Fibroblast of pulmonary artery (primary cell): ENCODE measurements at regions not wholly inside any gene's neighbourhood (a gene's known extent, or its start where the extent isn't known, plus 50 kb on each side); places are given as distances from the start of the nearest gene placed in this dataset.

Source experiments
- DNase-seq: peaks from one replicate; pipeline ENCODE4 v3.0.0-alpha.2; 2010; ENCODE audit warnings: low read depth
- H3K4me3 ChIP-seq: replicated peaks from 2 replicates; pipeline ENCODE4 v1.5.1; 2011; ENCODE audit warnings: low read depth, mild to moderate bottlenecking, control low read depth, low read length, moderate library complexity
- CTCF ChIP-seq: IDR thresholded peaks from 2 replicates; pipeline ENCODE4 v1.5.1; 2011; ENCODE audit warnings: mild to moderate bottlenecking, control low read depth, low read length, inconsistent platforms; ENCODE audit errors: missing control alignments

GRCh38 chr11:42013656-42014201, 554.3 kb upstream of the LRRC4C start:
- no peak for TF ChIP-seq CTCF
- no peak overlapping the region for H3K4me3 ChIP-seq
- DNase-seq, result no peak

DNA sequence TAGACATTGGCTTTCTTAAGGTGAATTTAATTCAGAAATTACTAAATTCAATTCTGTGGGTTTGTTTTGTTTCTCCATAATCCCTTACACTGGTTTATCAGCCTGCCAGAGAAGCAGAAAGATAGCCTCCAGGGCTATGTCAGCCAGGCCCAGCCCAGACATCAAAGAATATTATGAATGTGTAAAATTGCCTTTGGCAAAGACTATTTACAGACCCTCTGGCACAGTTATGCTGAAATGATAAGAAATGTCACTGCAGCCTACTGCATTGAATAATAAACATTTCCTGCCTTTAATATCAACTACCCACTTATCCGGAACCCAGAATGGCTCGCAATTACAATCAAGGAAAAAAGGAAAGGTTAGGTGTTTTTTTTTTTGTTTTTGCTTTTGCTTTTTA, 562.5 kb upstream of the LRRC4C start:
- H3K4me3 ChIP-seq, result no peak overlapping the region
- no peak for DNase-seq
- no peak for TF ChIP-seq CTCF

- no peak for DNase-seq
- H3K4me3 ChIP-seq, result no peak overlapping the region
- TF ChIP-seq CTCF, result no peak
Observed at GRCh38 chr11:42023267-42023666, 563.8 kb upstream of the LRRC4C start.

- no peak overlapping the region for H3K4me3 ChIP-seq
- no peak for TF ChIP-seq CTCF
- DNase-seq, result peak; percentile 44
Observed at GRCh38 chr11:42025121-42025803, 565.8 kb upstream of the LRRC4C start.

GRCh38 chr11:42034826-42035225, 575.4 kb upstream of the LRRC4C start:
- DNase-seq, result no peak
- TF ChIP-seq CTCF, result no peak
- H3K4me3 ChIP-seq, result no peak overlapping the region

GRCh38 chr11:42036201-42036600, 576.7 kb upstream of the LRRC4C start:
- no peak overlapping the region for H3K4me3 ChIP-seq
- no peak for DNase-seq
- no peak for TF ChIP-seq CTCF

DNA sequence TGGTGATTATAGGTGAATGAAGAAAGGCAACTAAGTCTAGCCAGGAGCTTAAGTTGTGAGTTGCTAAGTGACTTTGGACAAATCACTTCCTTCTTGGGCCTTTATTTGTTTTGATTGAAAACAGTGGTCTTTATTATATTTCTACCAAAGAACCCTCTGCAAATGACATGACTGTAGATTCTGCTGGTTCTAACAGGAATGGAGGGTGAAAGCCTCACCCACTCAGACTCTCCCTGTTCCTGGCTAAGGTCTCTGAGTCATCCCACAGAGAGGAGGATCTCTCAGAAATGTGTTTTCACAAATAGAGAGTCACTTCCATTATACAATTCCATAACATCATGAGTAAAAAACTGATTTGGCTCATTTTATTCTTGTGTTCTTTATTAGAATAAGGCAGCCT, 583.9 kb upstream of the LRRC4C start:
- DNase-seq, result peak; percentile 32
- TF ChIP-seq CTCF, result no peak

More for the DNA sequence above, 583.9 kb upstream of the LRRC4C start:
- no peak overlapping the region for H3K4me3 ChIP-seq
